SK-N-SH (cell line): ENCODE measurements at regions not wholly inside any gene's neighbourhood (a gene's known extent, or its start where the extent isn't known, plus 50 kb on each side); places are given as distances from the start of the nearest gene placed in this dataset.

ENCODE experiments used
- CTCF ChIA-PET: fragments of 300-600, 350-600 bp; formaldehyde crosslinking; extraction: SDS; loops from one replicate; lab custom pipeline; 2021; lab: Yijun Ruan, JAX
- POLR2A ChIA-PET: fragments of 350-600 bp; sonication (Branson Sonifier 250); formaldehyde crosslinking; extraction: SDS; loops from one replicate; lab custom pipeline; 2020; ENCODE audit warnings: antibody characterized with exemption, inconsistent platforms; lab: Yijun Ruan, JAX
- DNase-seq: peaks from one replicate; pipeline ENCODE4 v3.0.0; 2012
- H2AFZ ChIP-seq: fragments of 200-600 bp; sonication (generic); 2 replicates; pipeline ENCODE4 v1.8.1; 2016; ENCODE audit warnings: antibody characterized with exemption, mild to moderate bottlenecking, low read depth
- H3F3A ChIP-seq: fragments of 200-600 bp; sonication (generic); replicated peaks from 2 replicates; pipeline ENCODE3; 2016; ENCODE audit warnings: antibody characterized with exemption, mild to moderate bottlenecking; ENCODE audit not compliant: insufficient read depth
- H3K27ac ChIP-seq, 2 experiments: fragments of 200-500 bp in 1 of 2; fragments of 200-600 bp in 1 of 2; sonication (Bioruptor generic) in 1 of 2; sonication (generic), shearing (Covaris generic) in 1 of 2; 2 replicates each; pipeline versions ENCODE4 v1.5.1 to v1.6.1; 2014 to 2016; ENCODE audit warnings: low read depth in 2 of 2, inconsistent platforms in 1 of 2, low read length in 1 of 2, mild to moderate bottlenecking in 1 of 2, mixed read lengths in 1 of 2
- H3K27me3 ChIP-seq: fragments of 200-600 bp; sonication (generic), shearing (Covaris generic); 2 replicates; pipeline ENCODE4 v1.6.1; 2016; ENCODE audit warnings: mixed run types; ENCODE audit not compliant: insufficient read depth
- H3K36me3 ChIP-seq, 2 experiments: fragments of 200-500 bp in 1 of 2; fragments of 200-600 bp in 1 of 2; sonication (Bioruptor generic) in 1 of 2; sonication (generic) in 1 of 2; replicated peaks in 1 of 2; 2 replicates each; pipeline versions ENCODE3 to v1.5.1; 2014 to 2016; ENCODE audit warnings: low read length in 1 of 2, mild to moderate bottlenecking in 1 of 2; ENCODE audit not compliant: insufficient read depth in 2 of 2, control insufficient read depth in 1 of 2
- H3K4me1 ChIP-seq, 2 experiments: fragments of 200-500 bp in 1 of 2; fragments of 200-600 bp in 1 of 2; sonication (Bioruptor generic) in 1 of 2; sonication (generic), shearing (Covaris generic) in 1 of 2; 2 replicates each; pipeline versions ENCODE4 v1.5.1 to v1.6.1; 2014 to 2016; ENCODE audit warnings: low read depth in 1 of 2, low read length in 1 of 2, mixed run types in 1 of 2; ENCODE audit not compliant: insufficient read depth in 2 of 2, control insufficient read depth in 1 of 2
- H3K4me2 ChIP-seq: fragments of 200-600 bp; sonication (generic), shearing (Covaris generic); 2 replicates; pipeline ENCODE4 v1.6.1; 2017; ENCODE audit warnings: mixed run types
- H3K4me3 ChIP-seq, 2 experiments: fragments of 200-500 bp in 1 of 2; fragments of 200-600 bp in 1 of 2; sonication (Bioruptor generic) in 1 of 2; sonication (generic), shearing (Covaris generic) in 1 of 2; 2 replicates each; pipeline versions ENCODE4 v1.5.1 to v1.8.1; 2014 to 2016; ENCODE audit warnings: low read depth in 2 of 2, inconsistent platforms in 1 of 2, low read length in 1 of 2, mild to moderate bottlenecking in 1 of 2, mixed read lengths in 1 of 2, moderate library complexity in 1 of 2
- H3K79me2 ChIP-seq: fragments of 200-600 bp; sonication (generic); 2 replicates; pipeline ENCODE4 v1.8.1; 2017; ENCODE audit warnings: mild to moderate bottlenecking; ENCODE audit not compliant: insufficient read depth
- H3K9ac ChIP-seq: fragments of 200-600 bp; sonication (generic); 2 replicates; pipeline ENCODE4 v1.6.1; 2017; ENCODE audit warnings: mixed run types
- H3K9me2 ChIP-seq: fragments of 200-600 bp; sonication (generic); 2 replicates; pipeline ENCODE4 v1.6.1; 2017; ENCODE audit warnings: mixed run types
- H3K9me3 ChIP-seq: fragments of 200-600 bp; sonication (generic); 2 replicates; pipeline ENCODE4 v1.6.1; 2017; ENCODE audit warnings: mixed run types, mild to moderate bottlenecking, moderate library complexity
- H4K20me1 ChIP-seq: fragments of 200-600 bp; sonication (generic); 2 replicates; pipeline ENCODE4 v1.6.1; 2017; ENCODE audit warnings: mild to moderate bottlenecking, mixed run types; ENCODE audit not compliant: insufficient read depth
- CHD2 ChIP-seq: fragments of 150-350 bp; IDR thresholded peaks from 2 replicates; pipeline ENCODE4 v1.6.1; 2018; ENCODE audit warnings: low read length; ENCODE audit not compliant: partially characterized antibody
- CTCF ChIP-seq: fragments of 200-600 bp; sonication (generic); IDR thresholded peaks from 2 replicates; pipeline ENCODE4 v1.6.1; 2017; ENCODE audit warnings: antibody characterized with exemption, mild to moderate bottlenecking, moderate library complexity
- ELF1 ChIP-seq: IDR thresholded peaks from 2 replicates; pipeline ENCODE4 v1.4.0; 2012
- EP300 ChIP-seq, 2 experiments: IDR thresholded peaks; 2 replicates each; pipeline versions ENCODE4 v1.4.0 to v1.6.1; 2012; ENCODE audit warnings: borderline replicate concordance in 1 of 2, low read depth in 1 of 2, low read length in 1 of 2
- FOXJ3 ChIP-seq: sonication (generic); formaldehyde crosslinking; IDR thresholded peaks from 2 replicates; pipeline ENCODE4 v1.5.1; 2020; ENCODE audit warnings: mild to moderate bottlenecking, missing genetic modification reagents
- GABPA ChIP-seq: IDR thresholded peaks from 2 replicates; pipeline ENCODE4 v1.4.0; 2012; ENCODE audit warnings: low read depth, mild to moderate bottlenecking
- GATA2 ChIP-seq: sonication (generic); formaldehyde crosslinking; IDR thresholded peaks from 2 replicates; pipeline ENCODE4 v1.5.0; 2020; ENCODE audit warnings: mild to moderate bottlenecking, missing genetic modification reagents
- MXI1 ChIP-seq: IDR thresholded peaks from 2 replicates; pipeline ENCODE4 v1.6.1; 2012; ENCODE audit warnings: mild to moderate bottlenecking, low read depth, low read length, improper control_type of control experiment
- PBX3 ChIP-seq: IDR thresholded peaks from 2 replicates; pipeline ENCODE4; 2012
- RAD21 ChIP-seq: IDR thresholded peaks from 2 replicates; pipeline ENCODE4 v1.6.1; 2012; ENCODE audit warnings: mild to moderate bottlenecking, low read length
- RCOR1 ChIP-seq: fragments of 150-350 bp; IDR thresholded peaks from 2 replicates; pipeline ENCODE4 v1.6.1; 2017; ENCODE audit warnings: antibody characterized with exemption, low read length
- REST ChIP-seq: IDR thresholded peaks from 2 replicates; pipeline ENCODE4 v1.6.1; 2012; ENCODE audit warnings: mild to moderate bottlenecking, low read depth, low read length, moderate library complexity
- SMC3 ChIP-seq: IDR thresholded peaks from 2 replicates; pipeline ENCODE4 v1.6.1; 2012; ENCODE audit warnings: low read depth, low read length, improper control_type of control experiment
- TAF1 ChIP-seq: IDR thresholded peaks from 2 replicates; pipeline ENCODE4 v1.6.1; 2012; ENCODE audit warnings: low read depth, mild to moderate bottlenecking, low read length, moderate library complexity, borderline replicate concordance
- TCF12 ChIP-seq: IDR thresholded peaks from 2 replicates; pipeline ENCODE4 v1.4.0; 2012
- TEAD4 ChIP-seq: IDR thresholded peaks from 2 replicates; pipeline ENCODE4 v1.4.0; 2012; ENCODE audit warnings: mild to moderate bottlenecking, borderline replicate concordance; ENCODE audit not compliant: insufficient read depth
- WGBS: methylation state at CpG from one replicate; pipeline ENCODE4 v1.1.6; 2017; ENCODE audit warnings: low lambda C conversion rate; 5-methylcytosine and 5-hydroxymethylcytosine counted together
- TF ChIP-seq, protein P1 (sequence below): IDR thresholded peaks from 2 replicates; pipeline ENCODE4 v1.4.0; 2012; ENCODE audit warnings: low read depth, borderline replicate concordance

DNA sequence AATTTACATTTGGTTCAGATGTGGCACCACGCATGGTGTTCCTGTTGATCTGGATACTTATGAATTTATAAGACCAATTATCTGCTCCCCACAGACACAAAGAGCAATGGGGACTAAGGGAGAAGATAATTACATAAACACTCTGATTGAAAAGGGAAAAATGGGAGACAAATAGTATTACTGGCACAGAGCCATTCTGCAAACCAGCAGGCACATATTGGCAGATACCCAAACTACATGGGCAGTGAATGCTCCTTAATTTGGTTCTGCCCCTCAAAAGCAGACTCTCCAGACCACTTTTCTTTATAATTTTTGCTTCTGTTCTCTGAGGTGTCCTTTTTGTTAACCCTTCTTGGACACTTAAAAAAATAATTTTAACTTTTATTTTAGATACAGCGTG is 1674.2 kb downstream of the PCDH9 start:
- Histone ChIP-seq H3K36me3 (no peaks in the 10 kb centered on the region), H3F3A (no peaks in the 10 kb centered on the region), H3K27ac (peak overlapping the region in 1 of 2 experiments; percentile 94; a peak in 2 of 4 replicates), H3K4me3 (no peak overlapping the region), H2AFZ (no peak overlapping the region), H3K9me2 (no peaks in the 10 kb centered on the region), H3K79me2 (no peaks in the 10 kb centered on the region), H3K27me3 (no peaks in the 10 kb centered on the region), H4K20me1 (no peaks in the 10 kb centered on the region), H3K9me3 (no peaks in the 10 kb centered on the region), H3K4me2 (no peak overlapping the region), H3K9ac (no peak overlapping the region), H3K4me1 (peaks cover 0 to 3% of the 10 kb centered on the region in 2 experiments; a peak in 1 of 4 replicates)
- ChIA-PET POLR2A (no interaction called here), CTCF (interaction anchor here (1.0 to 1.2 kb wide), 2 partner anchors 28 to 101 kb away, joined by 3 to 4 read pairs; no protein-coding TSS in a partner anchor)
- TF ChIP-seq, protein P1, sequence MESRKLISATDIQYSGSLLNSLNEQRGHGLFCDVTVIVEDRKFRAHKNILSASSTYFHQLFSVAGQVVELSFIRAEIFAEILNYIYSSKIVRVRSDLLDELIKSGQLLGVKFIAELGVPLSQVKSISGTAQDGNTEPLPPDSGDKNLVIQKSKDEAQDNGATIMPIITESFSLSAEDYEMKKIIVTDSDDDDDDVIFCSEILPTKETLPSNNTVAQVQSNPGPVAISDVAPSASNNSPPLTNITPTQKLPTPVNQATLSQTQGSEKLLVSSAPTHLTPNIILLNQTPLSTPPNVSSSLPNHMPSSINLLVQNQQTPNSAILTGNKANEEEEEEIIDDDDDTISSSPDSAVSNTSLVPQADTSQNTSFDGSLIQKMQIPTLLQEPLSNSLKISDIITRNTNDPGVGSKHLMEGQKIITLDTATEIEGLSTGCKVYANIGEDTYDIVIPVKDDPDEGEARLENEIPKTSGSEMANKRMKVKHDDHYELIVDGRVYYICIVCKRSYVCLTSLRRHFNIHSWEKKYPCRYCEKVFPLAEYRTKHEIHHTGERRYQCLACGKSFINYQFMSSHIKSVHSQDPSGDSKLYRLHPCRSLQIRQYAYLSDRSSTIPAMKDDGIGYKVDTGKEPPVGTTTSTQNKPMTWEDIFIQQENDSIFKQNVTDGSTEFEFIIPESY: no peak
- TF ChIP-seq TAF1 (no peak), REST (no peak), CTCF (no peak), MXI1 (0 out of 2 replicates have a peak, but pooled peaks have one; percentile 15), FOXJ3 (CRISPR knock-in tag) (0 out of 2 replicates have a peak, but pooled peaks have one; percentile 31), EP300 (IDR thresholded peaks at IDR 0.05; ENCODE audit: borderline replicate concordance in 1 of 2, low read depth in 1 of 2, low read length in 1 of 2) (peak in 1 of 2 experiments; percentile 75; a peak in 1 of 4 replicates), GATA2 (CRISPR knock-in tag) (peak; percentile 37; the same call in 1 of the 2 replicates), TEAD4 (no peak), SMC3 (no peak), ELF1 (no peak), RCOR1 (peak; percentile 64), GABPA (no peak), TCF12 (no peak), PBX3 (no peak), CHD2 (peak; percentile 56), RAD21 (peak; percentile 32)
- peak; percentile 52 for DNase-seq
- 75% methylated on average over 2 of the region's 2 CpGs for WGBS
